Keratinocyte (primary cell): ENCODE measurements at regions not wholly inside any gene's neighbourhood (a gene's known extent, or its start where the extent isn't known, plus 50 kb on each side); places are given as distances from the start of the nearest gene placed in this dataset.

Experiments
- DNase-seq: peaks from one replicate; pipeline ENCODE4 v3.0.0-alpha.2; 2011; ENCODE audit warnings: low read depth, missing footprints, low spot score
- FAIRE-seq: peaks from 2 replicates; lab custom pipeline; 2011; peaks lifted over from hg19 to GRCh38; lab: Jason Lieb, UNC
- H2AFZ ChIP-seq: 2 replicates; pipeline ENCODE4 v1.6.0; 2012; ENCODE audit warnings: low read length, control low read depth, inconsistent platforms; ENCODE audit not compliant: control insufficient read depth
- H3K27ac ChIP-seq: 2 replicates; pipeline ENCODE4 v1.5.1; 2011; ENCODE audit warnings: low read length; ENCODE audit not compliant: control insufficient read depth, insufficient read depth
- H3K27me3 ChIP-seq: 3 replicates; pipeline ENCODE4 v1.6.0; 2011; ENCODE audit warnings: low read length; ENCODE audit not compliant: control insufficient read depth, insufficient read depth; ENCODE audit errors: extremely low read depth
- H3K36me3 ChIP-seq, 2 experiments: 2 replicates in 1 of 2; 3 replicates in 1 of 2; pipeline ENCODE4 v1.5.1; 2011; ENCODE audit warnings: low read length in 2 of 2, mild to moderate bottlenecking in 1 of 2; ENCODE audit not compliant: control insufficient read depth in 2 of 2, insufficient read depth in 2 of 2; ENCODE audit errors: extremely low read depth in 1 of 2
- H3K4me1 ChIP-seq: 3 replicates; pipeline ENCODE4 v1.5.1; 2011; ENCODE audit warnings: low read length; ENCODE audit not compliant: control insufficient read depth, insufficient read depth; ENCODE audit errors: extremely low read depth
- H3K4me2 ChIP-seq: 3 replicates; pipeline ENCODE4 v1.6.0; 2011; ENCODE audit warnings: low read depth, low read length; ENCODE audit not compliant: control insufficient read depth, insufficient read depth; ENCODE audit errors: extremely low read depth
- H3K4me3 ChIP-seq, 3 experiments: fragments of 200-600 bp in 1 of 3; sonication (generic) in 1 of 3; 2 replicates in 2 of 3; 3 replicates in 1 of 3; pipeline ENCODE4 v1.5.1; 2011 to 2016; ENCODE audit warnings: low read length in 3 of 3, mild to moderate bottlenecking in 3 of 3, control low read depth in 2 of 3, inconsistent platforms in 1 of 3, low read depth in 1 of 3, mixed read lengths in 1 of 3, mixed run types in 1 of 3, moderate library complexity in 1 of 3; ENCODE audit not compliant: control insufficient read depth in 2 of 3, insufficient read depth in 2 of 3; ENCODE audit errors: extremely low read depth in 1 of 3
- H3K79me2 ChIP-seq: 2 replicates; pipeline ENCODE4 v1.6.0; 2012; ENCODE audit warnings: low read length; ENCODE audit not compliant: control insufficient read depth, insufficient read depth
- H3K9ac ChIP-seq: 3 replicates; pipeline ENCODE4 v1.6.0; 2011; ENCODE audit warnings: low read length; ENCODE audit not compliant: control insufficient read depth, insufficient read depth; ENCODE audit errors: extremely low read depth
- H3K9me1 ChIP-seq: 3 replicates; pipeline ENCODE4 v1.6.0; 2011; ENCODE audit warnings: low read length; ENCODE audit not compliant: control insufficient read depth, insufficient read depth; ENCODE audit errors: extremely low read depth
- H3K9me3 ChIP-seq: 2 replicates; pipeline ENCODE4 v1.5.1; 2012; ENCODE audit warnings: low read depth, low read length; ENCODE audit not compliant: control insufficient read depth
- H4K20me1 ChIP-seq: 3 replicates; pipeline ENCODE4 v1.6.0; 2011; ENCODE audit warnings: low read length; ENCODE audit not compliant: control insufficient read depth, insufficient read depth; ENCODE audit errors: extremely low read depth
- CTCF ChIP-seq, 3 experiments: IDR thresholded peaks in 1 of 3; conservative IDR thresholded peaks in 1 of 3; optimal IDR thresholded peaks in 1 of 3; 2 replicates in 2 of 3; 3 replicates in 1 of 3; pipeline versions ENCODE3 to v1.5.1; 2011; ENCODE audit warnings: low read length in 3 of 3, mild to moderate bottlenecking in 3 of 3, moderate library complexity in 2 of 3, control low read depth in 1 of 3, inconsistent platforms in 1 of 3; ENCODE audit not compliant: insufficient read depth in 2 of 3; ENCODE audit errors: extremely low read depth in 1 of 3
- EZH2 ChIP-seq: IDR thresholded peaks from one replicate; pipeline ENCODE4 v1.6.1; 2012; ENCODE audit warnings: inconsistent platforms, mild to moderate bottlenecking, low read length, moderate library complexity
- dilution Hi-C: fragments of 300-500 bp; cut with MboI; formaldehyde crosslinking; loops from one replicate; pipeline ENCODE4 v1.7.0; 2020; ENCODE audit warnings: low sequenced_read_pairs; ENCODE audit not compliant: extremely low pct_ligation_motif_present

DNA sequence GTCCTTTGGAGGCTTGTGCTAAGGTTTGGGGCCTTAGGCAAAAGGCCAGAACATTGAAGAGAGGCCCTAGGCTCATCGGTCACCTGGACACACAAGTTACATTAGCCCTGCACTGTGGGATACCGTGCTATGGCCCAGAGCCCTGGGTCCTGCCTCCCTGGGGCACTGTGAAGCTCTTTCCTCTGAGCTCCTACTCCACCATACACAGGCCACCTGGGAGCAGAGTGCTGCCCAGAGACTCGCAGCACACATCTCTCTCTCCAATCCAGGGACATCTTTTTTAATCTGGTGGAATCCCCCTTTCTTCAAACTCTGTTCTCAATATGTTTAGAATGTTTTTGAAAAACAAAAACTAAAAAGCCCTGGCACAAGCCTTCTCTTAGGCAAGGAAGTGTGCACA is 314.2 kb upstream of the RGS6 start:
- H3K27ac ChIP-seq: no peak overlapping the region
- H3K9ac ChIP-seq: no peak overlapping the region
- dilution Hi-C loops: no loop called here
- H3K4me2 ChIP-seq: no peak overlapping the region
- DNase-seq (no peak), FAIRE-seq (no peak)
- H3K4me1 ChIP-seq: peaks cover 11% of the 10 kb centered on the region
- TF ChIP-seq EZH2 (no peak), CTCF (optimal IDR thresholded peaks at IDR 0.05 in 1 of 3, IDR thresholded peaks at IDR 0.05 in 1 of 3, conservative IDR thresholded peaks at IDR 0.05 in 1 of 3; ENCODE audit: extremely low read depth in 1 of 3, insufficient read depth in 2 of 3, low read length in 3 of 3) (no peak)
- H3K4me3 ChIP-seq: no peak overlapping the region
- no peak overlapping the region for H2AFZ ChIP-seq
- H3K79me2 ChIP-seq: no peaks in the 10 kb centered on the region
- H3K27me3 ChIP-seq: no peaks in the 10 kb centered on the region
- no peaks in the 10 kb centered on the region for H3K9me1 ChIP-seq
- H3K9me3 ChIP-seq: no peaks in the 10 kb centered on the region
- H3K36me3 ChIP-seq: peaks cover 6% of the 10 kb centered on the region in 2 experiments
- no peaks in the 10 kb centered on the region for H4K20me1 ChIP-seq

DNA sequence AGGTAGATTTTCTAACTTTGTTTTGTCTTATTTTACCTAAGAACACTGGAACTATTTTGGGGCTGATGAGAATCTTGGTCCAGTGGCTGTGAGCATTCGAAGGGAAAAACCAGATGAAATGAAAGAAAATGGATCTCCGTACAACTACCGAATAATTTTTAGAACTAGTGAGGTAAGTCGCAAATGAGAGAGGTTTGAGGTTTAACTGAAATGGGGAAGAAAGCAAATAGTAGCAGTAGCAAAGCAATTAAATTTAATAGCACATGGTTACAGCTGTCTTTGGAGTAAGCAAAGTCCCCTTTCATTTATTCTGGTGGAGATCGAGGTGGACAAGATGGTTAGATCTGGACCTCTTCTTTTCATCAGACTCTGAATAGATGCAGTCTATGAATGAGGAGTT is 313.5 kb upstream of the RGS6 start:
- dilution Hi-C loops: no loop called here
- no peaks in the 10 kb centered on the region for H3K27me3 ChIP-seq
- H3K9ac ChIP-seq: no peak overlapping the region
- H4K20me1 ChIP-seq: no peaks in the 10 kb centered on the region
- no peak overlapping the region for H3K4me2 ChIP-seq
- DNase-seq (no peak), FAIRE-seq (no peak)
- H3K9me3 ChIP-seq: no peaks in the 10 kb centered on the region
- no peak overlapping the region for H3K27ac ChIP-seq
- H3K9me1 ChIP-seq: no peaks in the 10 kb centered on the region
- TF ChIP-seq EZH2 (no peak), CTCF (optimal IDR thresholded peaks at IDR 0.05 in 1 of 3, IDR thresholded peaks at IDR 0.05 in 1 of 3, conservative IDR thresholded peaks at IDR 0.05 in 1 of 3; ENCODE audit: extremely low read depth in 1 of 3, insufficient read depth in 2 of 3, low read length in 3 of 3) (no peak)
- no peak overlapping the region for H3K4me3 ChIP-seq
- no peak overlapping the region for H2AFZ ChIP-seq
- H3K36me3 ChIP-seq: peaks cover 6 to 7% of the 10 kb centered on the region in 2 experiments
- peaks cover 11% of the 10 kb centered on the region for H3K4me1 ChIP-seq
- no peaks in the 10 kb centered on the region for H3K79me2 ChIP-seq
